ENCODE measurements at regions not wholly inside any gene's neighbourhood (a gene's known extent, or its start where the extent isn't known, plus 50 kb on each side); places are given as distances from the start of the nearest gene placed in this dataset.
"Not testable (repeated sequence)": the region's sequence is repeated elsewhere in the genome, so short reads cannot be mapped to it uniquely, and the experiment has no call there.

DNA sequence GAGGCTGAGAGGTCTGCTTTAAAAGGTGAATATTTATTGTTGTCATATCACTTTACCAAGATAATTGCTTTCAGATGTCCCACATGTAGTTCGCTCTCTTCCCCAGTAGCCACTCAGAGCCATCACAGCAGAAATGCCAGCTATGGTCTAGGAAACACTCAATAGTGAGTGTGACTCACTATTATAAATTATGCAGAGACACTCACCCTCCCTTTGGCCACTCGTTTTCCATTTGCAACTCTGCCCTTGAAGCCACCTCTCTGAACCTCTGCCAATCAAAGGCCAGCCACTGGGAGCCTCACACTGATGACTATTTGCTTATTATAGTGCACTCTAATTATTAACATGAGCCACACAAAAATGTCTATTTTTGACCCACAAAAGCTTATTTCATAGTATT, 328.1 kb upstream of the ATP10A start:
- no peak overlapping the region for H2AFZ ChIP-seq (ENCODE audit: low read depth)
- H3K4me3 ChIP-seq (IDR thresholded peaks at IDR 0.05; ENCODE audit: insufficient read depth, low read depth, low read length): no peak overlapping the region
- no peaks in the 10 kb centered on the region for H3K4me1 ChIP-seq (ENCODE audit: low read depth, poor library complexity, severe bottlenecking)
- no peaks in the 10 kb centered on the region for H3K27me3 ChIP-seq (ENCODE audit: insufficient read depth, low read depth)
- H3K79me2 ChIP-seq (ENCODE audit: insufficient read depth, low read depth): no peaks in the 10 kb centered on the region
- no peak overlapping the region for H3K27ac ChIP-seq
- no peaks in the 10 kb centered on the region for H4K20me1 ChIP-seq (ENCODE audit: insufficient read depth)
- no peaks in the 10 kb centered on the region for H3K36me3 ChIP-seq (ENCODE audit: insufficient read depth)
- H3K9ac ChIP-seq: no peak overlapping the region
- TF ChIP-seq, protein P1, sequence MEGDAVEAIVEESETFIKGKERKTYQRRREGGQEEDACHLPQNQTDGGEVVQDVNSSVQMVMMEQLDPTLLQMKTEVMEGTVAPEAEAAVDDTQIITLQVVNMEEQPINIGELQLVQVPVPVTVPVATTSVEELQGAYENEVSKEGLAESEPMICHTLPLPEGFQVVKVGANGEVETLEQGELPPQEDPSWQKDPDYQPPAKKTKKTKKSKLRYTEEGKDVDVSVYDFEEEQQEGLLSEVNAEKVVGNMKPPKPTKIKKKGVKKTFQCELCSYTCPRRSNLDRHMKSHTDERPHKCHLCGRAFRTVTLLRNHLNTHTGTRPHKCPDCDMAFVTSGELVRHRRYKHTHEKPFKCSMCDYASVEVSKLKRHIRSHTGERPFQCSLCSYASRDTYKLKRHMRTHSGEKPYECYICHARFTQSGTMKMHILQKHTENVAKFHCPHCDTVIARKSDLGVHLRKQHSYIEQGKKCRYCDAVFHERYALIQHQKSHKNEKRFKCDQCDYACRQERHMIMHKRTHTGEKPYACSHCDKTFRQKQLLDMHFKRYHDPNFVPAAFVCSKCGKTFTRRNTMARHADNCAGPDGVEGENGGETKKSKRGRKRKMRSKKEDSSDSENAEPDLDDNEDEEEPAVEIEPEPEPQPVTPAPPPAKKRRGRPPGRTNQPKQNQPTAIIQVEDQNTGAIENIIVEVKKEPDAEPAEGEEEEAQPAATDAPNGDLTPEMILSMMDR (conservative IDR thresholded peaks at IDR 0.05; ENCODE audit: low read depth, low read length): no peak
- H3K4me2 ChIP-seq: no peak overlapping the region

DNA sequence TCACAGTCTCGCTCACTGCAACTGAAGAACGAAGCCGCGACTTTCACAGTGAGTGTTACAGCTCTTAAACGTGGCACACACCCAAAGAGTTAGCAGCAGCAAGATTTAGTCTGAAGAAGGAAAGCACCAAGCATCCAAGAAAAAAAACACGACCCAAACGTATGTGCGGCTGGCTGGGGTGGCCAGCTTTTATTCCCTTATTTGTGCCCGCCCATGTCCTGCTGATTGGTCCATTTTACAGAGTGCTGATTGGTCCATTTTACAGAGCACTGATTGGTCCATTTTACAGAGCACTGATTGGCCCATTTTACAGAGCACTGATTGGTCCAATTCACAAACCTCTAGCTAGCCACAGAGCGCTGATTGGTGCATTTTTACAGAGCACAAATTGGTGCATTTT, 323.0 kb upstream of the ATP10A start:
- H3K9ac ChIP-seq: not testable (repeated sequence)

DNA sequence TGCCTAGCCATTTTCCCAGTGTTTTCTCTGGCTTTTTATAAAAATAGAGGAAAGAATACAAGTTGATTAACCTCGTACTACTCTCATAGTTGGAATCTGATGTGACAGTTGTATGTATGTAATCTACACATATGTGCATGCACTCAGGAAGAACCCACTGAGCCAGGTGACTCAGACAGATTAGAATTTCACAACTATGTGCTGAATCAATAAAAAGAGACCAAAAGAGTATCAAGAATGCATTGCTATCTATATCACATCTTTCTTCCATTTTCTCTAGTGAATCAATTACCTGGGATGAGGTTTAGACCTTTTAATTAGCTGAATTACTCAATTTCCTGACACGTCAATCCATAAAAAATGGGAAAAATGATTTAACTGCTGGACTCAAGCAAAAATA, 319.3 kb upstream of the ATP10A start:
- Histone ChIP-seq H3K79me2 (ENCODE audit: insufficient read depth, low read depth) (no peaks in the 10 kb centered on the region), H3K4me2 (no peak overlapping the region), H3K4me3 (IDR thresholded peaks at IDR 0.05; ENCODE audit: insufficient read depth, low read depth, low read length) (no peak overlapping the region), H3K9ac (no peak overlapping the region), H3K27me3 (ENCODE audit: insufficient read depth, low read depth) (no peaks in the 10 kb centered on the region), H3K36me3 (ENCODE audit: insufficient read depth) (no peaks in the 10 kb centered on the region), H3K27ac (no peak overlapping the region), H3K4me1 (ENCODE audit: low read depth, poor library complexity, severe bottlenecking) (no peaks in the 10 kb centered on the region), H4K20me1 (ENCODE audit: insufficient read depth) (no peaks in the 10 kb centered on the region), H2AFZ (ENCODE audit: low read depth) (no peak overlapping the region)
- TF ChIP-seq, protein P1 (conservative IDR thresholded peaks at IDR 0.05; ENCODE audit: low read depth, low read length): no peak

More for the DNA sequence above, 323.0 kb upstream of the ATP10A start:
- not testable (repeated sequence) for H3K27ac ChIP-seq; H4K20me1 ChIP-seq (ENCODE audit: insufficient read depth); H3K4me2 ChIP-seq; H3K36me3 ChIP-seq (ENCODE audit: insufficient read depth); H3K4me1 ChIP-seq (ENCODE audit: low read depth, poor library complexity, severe bottlenecking); H3K27me3 ChIP-seq (ENCODE audit: insufficient read depth, low read depth); H3K79me2 ChIP-seq (ENCODE audit: insufficient read depth, low read depth); H3K4me3 ChIP-seq (IDR thresholded peaks at IDR 0.05; ENCODE audit: insufficient read depth, low read depth, low read length); H2AFZ ChIP-seq (ENCODE audit: low read depth)

DNA sequence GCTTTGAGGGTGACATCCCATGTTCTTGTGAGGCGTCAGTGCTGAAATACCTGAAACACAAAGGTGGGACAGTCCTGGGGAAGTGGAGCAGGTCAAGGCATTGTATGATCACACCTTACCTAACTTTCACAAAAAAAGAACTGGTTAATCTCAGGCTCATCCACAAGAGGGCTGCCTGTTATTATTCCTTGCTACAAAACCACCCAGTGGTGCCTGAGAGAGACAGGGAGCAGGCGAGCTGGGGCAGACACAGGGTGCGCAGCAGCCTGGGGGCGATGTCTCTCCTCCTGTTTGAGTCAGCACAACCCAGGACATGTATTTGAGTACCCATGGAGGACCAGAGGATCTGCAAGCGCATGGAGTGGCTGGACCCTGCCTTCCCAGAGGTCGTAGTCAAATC, 316.8 kb upstream of the ATP10A start:
- no peaks in the 10 kb centered on the region for H4K20me1 ChIP-seq (ENCODE audit: insufficient read depth)
- no peak overlapping the region for H3K4me3 ChIP-seq (IDR thresholded peaks at IDR 0.05; ENCODE audit: insufficient read depth, low read depth, low read length)
- H3K27me3 ChIP-seq (ENCODE audit: insufficient read depth, low read depth): no peaks in the 10 kb centered on the region
- no peak overlapping the region for H3K27ac ChIP-seq
- no peaks in the 10 kb centered on the region for H3K4me1 ChIP-seq (ENCODE audit: low read depth, poor library complexity, severe bottlenecking)
- no peaks in the 10 kb centered on the region for H3K79me2 ChIP-seq (ENCODE audit: insufficient read depth, low read depth)
- no peak overlapping the region for H3K4me2 ChIP-seq
- H2AFZ ChIP-seq (ENCODE audit: low read depth): no peak overlapping the region
- no peak overlapping the region for H3K9ac ChIP-seq
- H3K36me3 ChIP-seq (ENCODE audit: insufficient read depth): no peaks in the 10 kb centered on the region
- TF ChIP-seq, protein P1 (conservative IDR thresholded peaks at IDR 0.05; ENCODE audit: low read depth, low read length): no peak

DNA sequence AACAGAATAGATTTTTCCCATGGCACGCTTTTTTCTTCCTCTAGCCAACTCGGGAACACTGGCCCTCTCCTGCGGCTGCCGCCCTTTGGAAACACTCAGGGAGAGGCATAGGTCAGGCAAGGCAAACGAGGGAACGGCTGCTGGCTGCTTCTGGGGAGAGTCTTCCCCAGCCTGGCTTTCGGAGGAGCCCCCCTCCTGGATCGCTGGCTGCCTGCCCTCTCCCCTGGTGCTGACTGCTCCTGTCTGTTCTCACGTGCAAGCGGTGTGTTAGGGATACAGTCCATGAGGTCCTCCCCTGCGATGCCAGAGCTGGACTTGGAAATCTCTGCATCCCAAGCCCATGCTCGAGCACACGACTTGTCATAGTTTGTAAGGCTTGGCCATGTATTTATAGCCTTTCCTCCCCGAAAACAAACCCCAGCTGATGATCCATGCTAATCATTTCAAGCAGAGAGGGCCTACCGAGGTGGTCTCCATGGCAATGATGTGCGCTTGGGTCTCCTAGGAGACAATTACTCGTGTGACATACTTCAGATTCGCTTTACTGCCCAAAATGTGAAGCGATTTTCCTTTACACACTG, 315.6 kb upstream of the ATP10A start:
- Histone ChIP-seq H3K79me2 (ENCODE audit: insufficient read depth, low read depth) (no peaks in the 10 kb centered on the region), H3K27ac (no peak overlapping the region), H3K4me2 (no peak overlapping the region), H3K27me3 (ENCODE audit: insufficient read depth, low read depth) (no peaks in the 10 kb centered on the region), H3K4me3 (IDR thresholded peaks at IDR 0.05; ENCODE audit: insufficient read depth, low read depth, low read length) (no peak overlapping the region), H3K9ac (no peak overlapping the region), H3K4me1 (ENCODE audit: low read depth, poor library complexity, severe bottlenecking) (no peaks in the 10 kb centered on the region), H4K20me1 (ENCODE audit: insufficient read depth) (no peaks in the 10 kb centered on the region), H2AFZ (ENCODE audit: low read depth) (no peak overlapping the region), H3K36me3 (ENCODE audit: insufficient read depth) (no peaks in the 10 kb centered on the region)
- TF ChIP-seq, protein P1 (conservative IDR thresholded peaks at IDR 0.05; ENCODE audit: low read depth, low read length): no peak
